Loucy (cell line): ENCODE measurements at regions not wholly inside any gene's neighbourhood (a gene's known extent, or its start where the extent isn't known, plus 50 kb on each side); places are given as distances from the start of the nearest gene placed in this dataset.

ENCODE experiments used
- H2AFZ ChIP-seq: fragments of 200-600 bp; sonication (generic); 2 replicates; pipeline ENCODE4 v1.6.0; 2016; ENCODE audit warnings: antibody characterized with exemption, mild to moderate bottlenecking, low read length, moderate library complexity
- H3F3A ChIP-seq: fragments of 200-600 bp; 2 replicates; pipeline ENCODE4 v1.6.0; 2016; ENCODE audit warnings: antibody characterized with exemption, low read depth, mild to moderate bottlenecking
- H3K27me3 ChIP-seq: fragments of 200-600 bp; sonication (generic); 2 replicates; pipeline ENCODE4 v1.6.1; 2014; ENCODE audit warnings: low read length, mild to moderate bottlenecking; ENCODE audit not compliant: insufficient read depth, poor library complexity, severe bottlenecking
- H3K36me3 ChIP-seq: fragments of 200-600 bp; sonication (generic); 2 replicates; pipeline ENCODE4 v1.6.1; 2016; ENCODE audit warnings: low read length; ENCODE audit not compliant: insufficient read depth
- H3K4me1 ChIP-seq: fragments of 200-600 bp; sonication (generic); 2 replicates; pipeline ENCODE4 v1.5.1; 2014; ENCODE audit warnings: low read length, mild to moderate bottlenecking; ENCODE audit not compliant: insufficient read depth, poor library complexity, severe bottlenecking
- H3K4me2 ChIP-seq: fragments of 200-600 bp; sonication (generic); 2 replicates; pipeline ENCODE4 v1.6.0; 2014; ENCODE audit warnings: antibody characterized with exemption, low read length, low read depth, mild to moderate bottlenecking; ENCODE audit not compliant: poor library complexity, severe bottlenecking
- H3K4me3 ChIP-seq: fragments of 200-600 bp; sonication (generic); 2 replicates; pipeline ENCODE4 v1.5.1; 2014; ENCODE audit warnings: low read length, mild to moderate bottlenecking, mixed read lengths; ENCODE audit not compliant: poor library complexity, severe bottlenecking
- H3K79me2 ChIP-seq: fragments of 200-600 bp; sonication (generic); 2 replicates; pipeline ENCODE4 v1.6.1; 2014; ENCODE audit warnings: low read length; ENCODE audit not compliant: insufficient read depth
- H3K9ac ChIP-seq: fragments of 200-600 bp; sonication (generic); 2 replicates; pipeline ENCODE4 v1.6.0; 2014; ENCODE audit warnings: mild to moderate bottlenecking, low read depth, low read length, moderate library complexity; ENCODE audit not compliant: poor library complexity, severe bottlenecking
- H3K9me2 ChIP-seq: fragments of 200-600 bp; sonication (generic); replicated peaks from 2 replicates; pipeline ENCODE4 v1.6.1; 2016; ENCODE audit warnings: low read depth, low read length, mixed read lengths
- H3K9me3 ChIP-seq: fragments of 200-600 bp; sonication (generic); 2 replicates; pipeline ENCODE4 v1.6.1; 2014; ENCODE audit warnings: mild to moderate bottlenecking, antibody characterized with exemption, low read length, low read depth; ENCODE audit not compliant: insufficient read depth
- H4K20me1 ChIP-seq: fragments of 200-600 bp; sonication (generic); 2 replicates; pipeline ENCODE4 v1.6.0; 2014; ENCODE audit warnings: antibody characterized with exemption, low read length, mild to moderate bottlenecking; ENCODE audit not compliant: insufficient read depth, poor library complexity, severe bottlenecking
- CTCF ChIP-seq: fragments of 200-600 bp; sonication (generic); conservative IDR thresholded peaks from 2 replicates; pipeline ENCODE4 v1.5.1; 2014; ENCODE audit warnings: mild to moderate bottlenecking, antibody characterized with exemption, low read length
- EZH2phosphoT487 ChIP-seq: fragments of 200-600 bp; IDR thresholded peaks from 2 replicates; pipeline ENCODE4 v1.6.1; 2018; ENCODE audit warnings: antibody characterized with exemption, mild to moderate bottlenecking, moderate library complexity, borderline replicate concordance

DNA sequence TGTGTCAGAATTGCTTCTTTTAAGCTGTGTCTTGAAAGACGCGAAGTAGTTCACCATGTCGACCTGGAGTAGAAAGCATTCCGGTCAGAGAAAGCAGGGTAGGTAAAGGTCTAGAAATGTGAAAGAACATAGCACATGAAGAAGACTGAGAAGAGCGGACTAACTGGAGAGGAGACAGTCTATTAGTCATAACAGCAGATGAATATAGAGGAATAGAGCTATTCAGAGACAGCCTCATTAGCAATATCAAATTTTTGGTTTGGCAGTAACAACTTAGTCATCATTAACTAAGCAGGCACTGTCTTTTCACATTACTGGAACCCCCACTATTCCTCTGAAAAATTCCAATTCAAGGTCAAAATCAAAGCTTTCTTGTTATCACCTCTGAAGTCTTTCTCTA is 678.8 kb downstream of the DIPK2A start:
- H3K9me2 ChIP-seq, result no peaks in the 10 kb centered on the region
- H3K36me3 ChIP-seq, result no peaks in the 10 kb centered on the region
- no peak overlapping the region for H3K4me3 ChIP-seq
- no peaks in the 10 kb centered on the region for H4K20me1 ChIP-seq
- no peak overlapping the region for H3K4me2 ChIP-seq
- no peak for TF ChIP-seq EZH2phosphoT487
- TF ChIP-seq CTCF, result no peak
- H2AFZ ChIP-seq, result no peak overlapping the region
- H3F3A ChIP-seq, result no peaks in the 10 kb centered on the region
- H3K4me1 ChIP-seq, result no peaks in the 10 kb centered on the region
- no peaks in the 10 kb centered on the region for H3K79me2 ChIP-seq
- H3K9me3 ChIP-seq, result no peaks in the 10 kb centered on the region
- no peak overlapping the region for H3K9ac ChIP-seq
- H3K27me3 ChIP-seq, result no peaks in the 10 kb centered on the region

- no peaks in the 10 kb centered on the region for H3K79me2 ChIP-seq
- H3K4me2 ChIP-seq, result no peak overlapping the region
- no peaks in the 10 kb centered on the region for H3F3A ChIP-seq
- no peaks in the 10 kb centered on the region for H3K4me1 ChIP-seq
- no peaks in the 10 kb centered on the region for H3K9me3 ChIP-seq
- no peak overlapping the region for H3K4me3 ChIP-seq
- H3K36me3 ChIP-seq, result no peaks in the 10 kb centered on the region
- H3K9me2 ChIP-seq, result no peaks in the 10 kb centered on the region
- H3K9ac ChIP-seq, result no peak overlapping the region
- no peaks in the 10 kb centered on the region for H4K20me1 ChIP-seq
- no peak for TF ChIP-seq EZH2phosphoT487
- no peak for TF ChIP-seq CTCF
- H2AFZ ChIP-seq, result no peak overlapping the region
- H3K27me3 ChIP-seq, result no peaks in the 10 kb centered on the region
Observed at GRCh38 chr3:144652573-144652972, 681.0 kb downstream of the DIPK2A start.

DNA sequence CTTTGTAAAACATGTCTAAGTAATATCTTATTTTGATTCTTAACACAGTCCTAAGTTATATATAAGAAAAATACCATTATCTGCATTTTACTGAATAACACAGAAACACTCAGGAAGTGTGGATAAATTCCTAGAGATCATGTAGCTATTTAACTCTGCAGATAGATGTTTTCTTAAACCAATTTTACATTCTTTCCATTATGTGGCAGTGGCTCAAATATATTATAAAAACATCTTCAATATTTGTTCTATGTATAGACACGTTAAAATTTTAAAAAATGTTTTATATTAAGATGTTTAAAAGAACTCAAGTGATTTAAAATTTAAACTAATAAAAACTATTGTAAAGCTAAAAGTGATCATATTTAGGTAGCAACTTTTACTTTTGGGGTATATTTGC is 683.8 kb downstream of the DIPK2A start:
- H3K9me2 ChIP-seq, result no peaks in the 10 kb centered on the region
- no peaks in the 10 kb centered on the region for H3F3A ChIP-seq
- no peaks in the 10 kb centered on the region for H3K27me3 ChIP-seq
- no peak overlapping the region for H2AFZ ChIP-seq
- no peaks in the 10 kb centered on the region for H3K36me3 ChIP-seq
- no peak overlapping the region for H3K4me2 ChIP-seq
- no peaks in the 10 kb centered on the region for H4K20me1 ChIP-seq
- H3K4me3 ChIP-seq, result no peak overlapping the region
- TF ChIP-seq CTCF (no peak), EZH2phosphoT487 (no peak)
- H3K4me1 ChIP-seq, result no peaks in the 10 kb centered on the region
- H3K79me2 ChIP-seq, result no peaks in the 10 kb centered on the region
- H3K9ac ChIP-seq, result no peak overlapping the region
- no peaks in the 10 kb centered on the region for H3K9me3 ChIP-seq
